ENCODE measurements at regions not wholly inside any gene's neighbourhood (a gene's known extent, or its start where the extent isn't known, plus 50 kb on each side); places are given as distances from the start of the nearest gene placed in this dataset.

GRCh38 chr9:107739601-107740082 is 250.1 kb upstream of the KLF4 start:
- POLR2A ChIA-PET: interaction anchor here (0.6 to 1.5 kb wide), 2 partner anchors 10 to 11 kb away, joined by 3 to 4 read pairs; no protein-coding TSS in a partner anchor
- Histone ChIP-seq H3K27ac (ENCODE audit: low read depth, low read length) (no peak overlapping the region), H3K27me3 (ENCODE audit: insufficient read depth, low read length) (no peaks in the 10 kb centered on the region), H3K9me2 (ENCODE audit: insufficient read depth) (no peaks in the 10 kb centered on the region), H2AFZ (ENCODE audit: low read depth, low read length, poor library complexity, severe bottlenecking) (no peak overlapping the region), H3K9ac (ENCODE audit: low read length) (no peak overlapping the region), H3K4me2 (ENCODE audit: low read length) (no peak overlapping the region), H3K79me2 (ENCODE audit: insufficient read depth, low read length) (no peaks in the 10 kb centered on the region), H3K36me3 (ENCODE audit: control insufficient read depth in 1 of 2, insufficient read depth in 2 of 2, low read length in 2 of 2) (no peaks in the 10 kb centered on the region), H3K4me1 (ENCODE audit: control insufficient read depth in 1 of 2, insufficient read depth in 2 of 2, low read length in 2 of 2) (peaks cover 6 to 12% of the 10 kb centered on the region in 2 experiments; a peak in 3 of 4 replicates), H3K4me3 (replicated peaks in 1 of 2; ENCODE audit: low read depth in 1 of 2, low read length in 2 of 2) (no peak overlapping the region), H3K9me3 (ENCODE audit: control insufficient read depth in 1 of 2, insufficient read depth in 1 of 2, low read depth in 1 of 2, low read length in 2 of 2) (no peaks in the 10 kb centered on the region), H4K20me1 (ENCODE audit: insufficient read depth) (no peaks in the 10 kb centered on the region)
- CTCF ChIA-PET: no interaction called here
- intact Hi-C loops (cut with micrococcal nuclease): no loop called here
- TF ChIP-seq EZH2 (IDR thresholded peaks at IDR 0.05) (no peak), POLR2AphosphoS5 (IDR thresholded peaks at IDR 0.05; ENCODE audit: low read depth, low read length) (no peak), POLR2A (IDR thresholded peaks at IDR 0.05; ENCODE audit: borderline replicate concordance, extremely low read depth, insufficient read depth, insufficient read length) (no peak), ATF3 (IDR thresholded peaks at IDR 0.05) (no peak), FOSL1 (IDR thresholded peaks at IDR 0.05; ENCODE audit: low read depth) (no peak), ELF1 (IDR thresholded peaks at IDR 0.05; ENCODE audit: borderline replicate concordance, low read depth) (no peak), TCF7L2 (IDR thresholded peaks at IDR 0.05; ENCODE audit: borderline replicate concordance, extremely low read depth, insufficient read depth, insufficient read length) (no peak), ZNF274 (IDR thresholded peaks at IDR 0.05; ENCODE audit: low read depth, low read length) (no peak), YY1 (IDR thresholded peaks at IDR 0.05; ENCODE audit: extremely low read depth, insufficient replicate concordance, low read depth, low read length) (no peak), SIN3A (IDR thresholded peaks at IDR 0.05; ENCODE audit: low read depth) (no peak)
- RAD21 ChIA-PET (ENCODE audit: low non-redundant PET in 1 of 2, low total read pairs in 2 of 2, uncharacterized antibody in 2 of 2, unreplicated experiment in 2 of 2): no interaction called here
- no TSS peak for BruUV-seq (replicated peaks)
- no peak for DNase-seq (ENCODE audit: low read depth, low spot score)
- ATAC-seq: no peak

- no peak overlapping the region for H3K27ac ChIP-seq (ENCODE audit: low read depth, low read length)
- H3K9ac ChIP-seq (ENCODE audit: low read length): no peak overlapping the region
- no peak overlapping the region for H3K4me3 ChIP-seq (replicated peaks in 1 of 2; ENCODE audit: low read depth in 1 of 2, low read length in 2 of 2)
- CTCF ChIA-PET: no interaction called here
- no peak overlapping the region for H2AFZ ChIP-seq (ENCODE audit: low read depth, low read length, poor library complexity, severe bottlenecking)
- no peak for ATAC-seq
- RAD21 ChIA-PET (ENCODE audit: low non-redundant PET in 1 of 2, low total read pairs in 2 of 2, uncharacterized antibody in 2 of 2, unreplicated experiment in 2 of 2): no interaction called here
- H3K36me3 ChIP-seq (ENCODE audit: control insufficient read depth in 1 of 2, insufficient read depth in 2 of 2, low read length in 2 of 2): no peaks in the 10 kb centered on the region
- no peak for DNase-seq (ENCODE audit: low read depth, low spot score)
- peaks cover 6 to 12% of the 10 kb centered on the region in 2 experiments; a peak in 3 of 4 replicates for H3K4me1 ChIP-seq (ENCODE audit: control insufficient read depth in 1 of 2, insufficient read depth in 2 of 2, low read length in 2 of 2)
- intact Hi-C loops (cut with micrococcal nuclease): no loop called here
- no peak overlapping the region for H3K4me2 ChIP-seq (ENCODE audit: low read length)
- POLR2A ChIA-PET: no interaction called here
- BruUV-seq (replicated peaks): no TSS peak
- H4K20me1 ChIP-seq (ENCODE audit: insufficient read depth): no peaks in the 10 kb centered on the region
- no peaks in the 10 kb centered on the region for H3K27me3 ChIP-seq (ENCODE audit: insufficient read depth, low read length)
- H3K79me2 ChIP-seq (ENCODE audit: insufficient read depth, low read length): no peaks in the 10 kb centered on the region
- no peaks in the 10 kb centered on the region for H3K9me2 ChIP-seq (ENCODE audit: insufficient read depth)
- H3K9me3 ChIP-seq (ENCODE audit: control insufficient read depth in 1 of 2, insufficient read depth in 1 of 2, low read depth in 1 of 2, low read length in 2 of 2): no peaks in the 10 kb centered on the region
- TF ChIP-seq ZFX (IDR thresholded peaks at IDR 0.05) (no peak), CTCF (IDR thresholded peaks at IDR 0.05 in 2 of 3, conservative IDR thresholded peaks at IDR 0.05 in 1 of 3; ENCODE audit: borderline replicate concordance in 1 of 3, insufficient read depth in 1 of 3, low read depth in 2 of 3, low read length in 2 of 3) (no peak), FOSL1 (IDR thresholded peaks at IDR 0.05; ENCODE audit: low read depth) (no peak), SIN3A (IDR thresholded peaks at IDR 0.05; ENCODE audit: low read depth) (no peak), ZBTB33 (IDR thresholded peaks at IDR 0.05; ENCODE audit: extremely low read depth, insufficient replicate concordance, low read length) (no peak)
Measured at GRCh38 chr9:107738789-107739188, 249.2 kb upstream of the KLF4 start.

Measured in HCT116 (cell line).